GM23248 (cell line): ENCODE measurements at regions not wholly inside any gene's neighbourhood (a gene's known extent, or its start where the extent isn't known, plus 50 kb on each side); places are given as distances from the start of the nearest gene placed in this dataset.

Source experiments
- EZH2 ChIP-seq: fragments of 200-600 bp; sonication (generic); IDR thresholded peaks from 2 replicates; pipeline ENCODE4 v1.6.1; 2018; ENCODE audit warnings: antibody characterized with exemption, mild to moderate bottlenecking; ENCODE audit not compliant: insufficient read depth, poor library complexity, severe bottlenecking
- EZH2phosphoT487 ChIP-seq: fragments of 200-600 bp; sonication (generic); IDR thresholded peaks from 2 replicates; pipeline ENCODE4 v1.6.1; 2018; ENCODE audit warnings: antibody characterized with exemption, moderate library complexity, mild to moderate bottlenecking, low read depth; ENCODE audit not compliant: insufficient read depth

DNA sequence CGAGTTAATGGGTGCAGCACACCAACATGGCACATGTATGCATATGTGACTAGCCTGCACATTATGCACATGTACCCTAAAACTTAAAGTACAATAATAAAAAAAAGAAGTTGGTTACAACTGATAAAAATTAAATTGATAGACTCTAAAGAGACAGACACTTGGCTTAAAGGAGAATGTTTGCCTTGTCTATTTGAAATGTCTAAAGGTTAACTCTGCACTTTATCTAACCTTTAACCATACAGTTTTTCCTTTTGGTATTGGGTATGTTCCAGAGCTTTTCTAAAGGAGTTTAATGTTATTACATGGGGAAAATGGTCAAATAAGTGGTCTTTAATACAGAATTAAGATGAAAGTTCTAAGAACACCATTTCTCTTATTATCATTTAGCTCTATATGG is 145.1 kb upstream of the HCCS start:
- TF ChIP-seq EZH2, result no peak
- TF ChIP-seq EZH2phosphoT487, result no peak
